Spleen (tissue), 7 donors: ENCODE measurements at regions not wholly inside any gene's neighbourhood (a gene's known extent, or its start where the extent isn't known, plus 50 kb on each side); places are given as distances from the start of the nearest gene placed in this dataset.

Experiments
- CTCF ChIP-seq, 11 experiments: fragments of 200-600 bp in 7 of 11; fragments of 450-650 bp in 4 of 11; sonication (generic) in 4 of 11; IDR thresholded peaks in 8 of 11; conservative IDR thresholded peaks in 3 of 11; 1 replicate in 7 of 11; 2 replicates in 4 of 11; pipeline versions ENCODE4 v1.4.0 to v1.8.0; 2016 to 2021; ENCODE audit warnings: antibody characterized with exemption in 11 of 11, inconsistent platforms in 4 of 11, mild to moderate bottlenecking in 1 of 11
- POLR2A ChIP-seq, 3 donors: fragments of 450-650 bp; IDR thresholded peaks; one replicate each; pipeline ENCODE4 v1.5.1; 2017; ENCODE audit warnings: antibody characterized with exemption in 3 of 3, mild to moderate bottlenecking in 1 of 3
- donor health status: DM: no; HTN: no; CAD: no; lungs with moderate emphysema.
- donor health status: DM: no; HTN: no; CAD: no.
- donor health status: DM: no; HTN: no; CAD: no.

GRCh38 chrX:22577181-22577580 is 304.5 kb downstream of the CBLL2 start:
- TF ChIP-seq CTCF (IDR thresholded peaks at IDR 0.05 in 8 of 11, conservative IDR thresholded peaks at IDR 0.05 in 3 of 11) (no peak), POLR2A (IDR thresholded peaks at IDR 0.05) (no peak)
